H1 (cell line): ENCODE measurements at regions not wholly inside any gene's neighbourhood (a gene's known extent, or its start where the extent isn't known, plus 50 kb on each side); places are given as distances from the start of the nearest gene placed in this dataset.

Experiments
- CTCF ChIA-PET: fragments of 300-600 bp; sonication (Branson Sonifier 250); formaldehyde crosslinking; loops from one replicate; lab custom pipeline; 2021; ENCODE audit not compliant: partially characterized antibody; lab: Charles Lee
- POLR2A ChIA-PET: fragments of 300-600 bp; sonication (Branson Sonifier 250); formaldehyde crosslinking; loops from one replicate; lab custom pipeline; 2021; ENCODE audit warnings: inconsistent platforms; ENCODE audit not compliant: partially characterized antibody; lab: Charles Lee
- DNase-seq, 2 experiments: peaks; one replicate each; pipeline versions ENCODE4 v3.0.0 to v3.0.0-alpha.2; 2010 to 2022; ENCODE audit warnings: low spot score in 2 of 2, low read depth in 1 of 2, mixed read lengths in 1 of 2
- FAIRE-seq: peaks from 2 replicates; lab custom pipeline; 2011; peaks lifted over from hg19 to GRCh38; lab: Jason Lieb, UNC
- H2AFZ ChIP-seq: 2 replicates; pipeline ENCODE4 v1.8.1; 2012; ENCODE audit warnings: low read length, inconsistent platforms
- H2AK5ac ChIP-seq: 2 replicates; pipeline ENCODE4 v1.6.1; 2013; ENCODE audit warnings: low read depth, low read length
- H2BK120ac ChIP-seq: replicated peaks from 2 replicates; pipeline ENCODE3; 2013; ENCODE audit warnings: low read depth, low read length, inconsistent platforms
- H2BK12ac ChIP-seq: 2 replicates; pipeline ENCODE4 v1.6.1; 2013; ENCODE audit warnings: low read depth, low read length
- H2BK15ac ChIP-seq: 2 replicates; pipeline ENCODE4 v1.6.1; 2013; ENCODE audit warnings: low read length
- H2BK20ac ChIP-seq: 2 replicates; pipeline ENCODE4 v1.6.1; 2013; ENCODE audit warnings: low read length
- H2BK5ac ChIP-seq: 2 replicates; pipeline ENCODE4 v1.6.1; 2013; ENCODE audit warnings: low read depth, low read length
- H3K14ac ChIP-seq: 2 replicates; pipeline ENCODE4 v1.6.1; 2013; ENCODE audit warnings: inconsistent platforms; ENCODE audit not compliant: insufficient read length
- H3K18ac ChIP-seq: 2 replicates; pipeline ENCODE4 v1.6.1; 2013; ENCODE audit warnings: low read length; ENCODE audit errors: extremely low read depth
- H3K23ac ChIP-seq: 2 replicates; pipeline ENCODE4 v1.6.1; 2013; ENCODE audit warnings: inconsistent platforms; ENCODE audit not compliant: insufficient read length
- H3K23me2 ChIP-seq: 2 replicates; pipeline ENCODE4 v1.6.1; 2013; ENCODE audit warnings: low read depth, low read length
- H3K27ac ChIP-seq: 2 replicates; pipeline ENCODE4 v1.6.1; 2011; ENCODE audit warnings: low read depth, low read length, inconsistent platforms
- H3K27me3 ChIP-seq, 4 experiments: replicated peaks in 1 of 4; 1 replicate in 1 of 4; 2 replicates in 3 of 4; pipeline versions ENCODE4 v1.6.1 to v1.8.1; 2011 to 2013; ENCODE audit warnings: low read length in 3 of 4, mild to moderate bottlenecking in 3 of 4, inconsistent platforms in 2 of 4, mixed read lengths in 2 of 4, moderate library complexity in 1 of 4; ENCODE audit not compliant: control insufficient read depth in 3 of 4, insufficient read depth in 3 of 4; ENCODE audit errors: extremely low read depth in 1 of 4
- H3K36me3 ChIP-seq, 4 experiments: 2 replicates each; pipeline versions ENCODE4 v1.6.1 to v1.8.1; 2011 to 2013; ENCODE audit warnings: mild to moderate bottlenecking in 4 of 4, low read length in 3 of 4, moderate library complexity in 2 of 4, control low read depth in 1 of 4, inconsistent platforms in 1 of 4; ENCODE audit not compliant: insufficient read depth in 4 of 4, control insufficient read depth in 2 of 4
- H3K4ac ChIP-seq: replicated peaks from 2 replicates; pipeline ENCODE3; 2013; ENCODE audit warnings: low read length, low read depth, mixed read lengths, inconsistent platforms; ENCODE audit not compliant: insufficient read length
- H3K4me1 ChIP-seq, 4 experiments: replicated peaks in 1 of 4; 1 replicate in 1 of 4; 2 replicates in 3 of 4; pipeline versions ENCODE4 v1.6.1 to v1.8.1; 2011 to 2013; ENCODE audit warnings: low read length in 3 of 4, inconsistent platforms in 2 of 4, mixed read lengths in 1 of 4; ENCODE audit not compliant: insufficient read depth in 4 of 4, control insufficient read depth in 3 of 4
- H3K4me2 ChIP-seq, 2 experiments: 2 replicates each; pipeline versions ENCODE4 v1.6.1 to v1.8.1; 2011 to 2013; ENCODE audit warnings: low read depth in 2 of 2, low read length in 2 of 2, control low read depth in 1 of 2, inconsistent platforms in 1 of 2, mild to moderate bottlenecking in 1 of 2; ENCODE audit not compliant: insufficient read depth in 1 of 2
- H3K4me3 ChIP-seq, 4 experiments: fragments of 200-600, 300-600 bp in 1 of 4; sonication (generic), shearing (Covaris generic), sonication (Bioruptor Twin) in 1 of 4; 2 replicates each; pipeline versions ENCODE4 v1.5.1 to v1.8.1; 2011 to 2016; ENCODE audit warnings: low read length in 4 of 4, low read depth in 3 of 4, control low read depth in 2 of 4, inconsistent platforms in 2 of 4, mild to moderate bottlenecking in 2 of 4, mixed read lengths in 1 of 4, moderate library complexity in 1 of 4; ENCODE audit not compliant: insufficient read depth in 2 of 4; ENCODE audit errors: extremely low read depth in 1 of 4
- H3K56ac ChIP-seq: replicated peaks from 2 replicates; pipeline ENCODE3; 2013; ENCODE audit warnings: low read depth, mild to moderate bottlenecking, mixed read lengths, low read length, inconsistent platforms; ENCODE audit not compliant: insufficient read length
- H3K79me1 ChIP-seq: 2 replicates; pipeline ENCODE4 v1.6.1; 2013; ENCODE audit warnings: low read depth, low read length, control low read depth
- H3K79me2 ChIP-seq, 2 experiments: 2 replicates each; pipeline versions ENCODE4 v1.6.1 to v1.8.1; 2012 to 2013; ENCODE audit warnings: low read length in 2 of 2, mild to moderate bottlenecking in 2 of 2, inconsistent platforms in 1 of 2; ENCODE audit not compliant: insufficient read depth in 2 of 2, control insufficient read depth in 1 of 2
- H3K9ac ChIP-seq, 4 experiments: replicated peaks in 1 of 4; 1 replicate in 1 of 4; 2 replicates in 3 of 4; pipeline versions ENCODE4 v1.6.1 to v1.8.1; 2011 to 2013; ENCODE audit warnings: low read depth in 3 of 4, low read length in 3 of 4, control low read depth in 2 of 4, mild to moderate bottlenecking in 2 of 4, moderate library complexity in 2 of 4, inconsistent platforms in 1 of 4; ENCODE audit errors: extremely low read depth in 1 of 4
- H3K9me3 ChIP-seq, 2 experiments: 2 replicates each; pipeline versions ENCODE4 v1.6.1 to v1.8.1; 2012 to 2013; ENCODE audit warnings: mild to moderate bottlenecking in 2 of 2, moderate library complexity in 2 of 2, control low read depth in 1 of 2, inconsistent platforms in 1 of 2, low read depth in 1 of 2, low read length in 1 of 2, mixed read lengths in 1 of 2; ENCODE audit not compliant: insufficient read depth in 2 of 2
- H4K20me1 ChIP-seq, 2 experiments: replicated peaks in 1 of 2; 2 replicates each; pipeline versions ENCODE3 to v1.8.1; 2011 to 2013; ENCODE audit warnings: inconsistent platforms in 2 of 2, low read length in 2 of 2, mild to moderate bottlenecking in 1 of 2; ENCODE audit not compliant: insufficient read depth in 2 of 2, control insufficient read depth in 1 of 2
- H4K5ac ChIP-seq: 2 replicates; pipeline ENCODE4 v1.6.1; 2013; ENCODE audit warnings: low read length, low read depth, mixed read lengths, inconsistent platforms; ENCODE audit not compliant: insufficient read length
- H4K8ac ChIP-seq: 2 replicates; pipeline ENCODE4 v1.8.0; 2013; ENCODE audit warnings: mild to moderate bottlenecking, moderate library complexity, low read length, inconsistent platforms; ENCODE audit not compliant: insufficient read depth; ENCODE audit errors: extremely low read depth
- H4K91ac ChIP-seq: replicated peaks from 2 replicates; pipeline ENCODE3; 2013; ENCODE audit warnings: low read length, mixed read lengths, inconsistent platforms; ENCODE audit not compliant: insufficient read length
- CHD2 ChIP-seq: IDR thresholded peaks from 2 replicates; pipeline ENCODE4 v1.6.1; 2012; ENCODE audit warnings: low read length, improper control_type of control experiment
- CREB1 ChIP-seq: IDR thresholded peaks from 2 replicates; pipeline ENCODE4 v1.6.1; 2012; ENCODE audit warnings: inconsistent platforms
- FOSL1 ChIP-seq: IDR thresholded peaks from 2 replicates; pipeline ENCODE4 v1.6.1; 2011; ENCODE audit warnings: mild to moderate bottlenecking, low read depth, low read length, moderate library complexity; ENCODE audit not compliant: insufficient read depth
- GABPA ChIP-seq: IDR thresholded peaks from 2 replicates; pipeline ENCODE4 v1.6.1; 2011; ENCODE audit warnings: mild to moderate bottlenecking, low read length, moderate library complexity, borderline replicate concordance; ENCODE audit not compliant: insufficient read depth
- JUN ChIP-seq: IDR thresholded peaks from 2 replicates; pipeline ENCODE4 v1.6.1; 2011; ENCODE audit warnings: low read depth, mild to moderate bottlenecking, improper control_type of control experiment, low read length
- KDM4A ChIP-seq: IDR thresholded peaks from one replicate; pipeline ENCODE4 v1.7.1; 2012; ENCODE audit warnings: low read depth, mild to moderate bottlenecking, moderate library complexity, low read length, inconsistent platforms; ENCODE audit not compliant: severe bottlenecking
- RAD21 ChIP-seq, 2 experiments: IDR thresholded peaks in 1 of 2; conservative IDR thresholded peaks in 1 of 2; 2 replicates each; pipeline ENCODE4 v1.6.1; 2011; ENCODE audit warnings: low read depth in 2 of 2, low read length in 2 of 2, improper control_type of control experiment in 1 of 2, inconsistent platforms in 1 of 2, mild to moderate bottlenecking in 1 of 2, moderate library complexity in 1 of 2
- RFX5 ChIP-seq: IDR thresholded peaks from 2 replicates; pipeline ENCODE4 v1.6.1; 2011; ENCODE audit warnings: low read depth, low read length, improper control_type of control experiment, borderline replicate concordance
- RNF2 ChIP-seq: fragments of 200-900, 300-1000 bp; sonication (generic); IDR thresholded peaks from 2 replicates; pipeline ENCODE4 v1.7.1; 2016; ENCODE audit warnings: borderline replicate concordance, low read depth, mild to moderate bottlenecking, antibody characterized with exemption, low read length; ENCODE audit not compliant: poor library complexity, severe bottlenecking; ENCODE audit errors: missing control alignments
- SIX5 ChIP-seq: IDR thresholded peaks from 2 replicates; pipeline ENCODE4 v1.6.1; 2011; ENCODE audit warnings: mild to moderate bottlenecking, low read depth, low read length
- SRF ChIP-seq: IDR thresholded peaks from 2 replicates; pipeline ENCODE4 v1.6.1; 2011; ENCODE audit warnings: mild to moderate bottlenecking, low read depth, low read length, moderate library complexity
- WGBS, 2 experiments: shearing (Covaris generic) in 1 of 2; methylation state at CpG; one replicate each; pipeline versions ENCODE4 v1.1.6 to v1.1.7; 2013 to 2015; ENCODE audit warnings: low lambda C conversion rate in 2 of 2, mixed read lengths in 2 of 2, inconsistent platforms in 1 of 2, low coverage in 1 of 2, missing lambda C conversion rate in 1 of 2; ENCODE audit not compliant: insufficient replicate concordance in 2 of 2, insufficient coverage in 1 of 2, insufficient read length in 1 of 2; ENCODE audit errors: extremely low coverage in 1 of 2, missing lambda C conversion rate in 1 of 2; 5-methylcytosine and 5-hydroxymethylcytosine counted together
- TF ChIP-seq, protein P1 (sequence below): IDR thresholded peaks from 2 replicates; pipeline ENCODE4 v1.6.1; 2012; ENCODE audit warnings: inconsistent platforms
- TF ChIP-seq, protein P2 (sequence below): IDR thresholded peaks from 2 replicates; pipeline ENCODE4 v1.6.1; 2012; ENCODE audit warnings: low read length, inconsistent platforms

DNA sequence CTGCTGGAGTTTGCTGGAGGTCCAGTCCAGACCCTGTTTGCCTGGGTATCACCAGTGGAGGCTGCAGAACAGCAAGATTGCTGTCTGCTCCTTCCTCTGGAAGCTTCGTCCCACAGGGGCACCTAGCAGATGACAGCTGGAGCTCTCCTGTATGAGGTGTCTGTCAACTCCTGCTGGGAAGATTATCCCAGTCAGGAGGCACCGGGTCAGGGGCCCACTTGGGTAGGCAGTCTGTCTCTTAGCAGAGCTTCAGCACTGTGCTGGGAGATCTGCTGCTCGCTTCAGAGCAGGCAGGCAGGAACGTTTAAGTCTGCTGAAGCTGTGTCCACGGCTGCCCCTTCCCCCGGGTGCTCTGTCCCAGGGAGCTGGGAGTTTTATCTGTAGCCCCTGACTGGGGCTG is 96.8 kb upstream of the SLC35F1 start:
- H3K14ac ChIP-seq, result no peak overlapping the region
- H2BK15ac ChIP-seq, result no peak overlapping the region
- H3K4me2 ChIP-seq, result no peak overlapping the region
- H2BK12ac ChIP-seq, result no peak overlapping the region
- H3K36me3 ChIP-seq, result no peaks in the 10 kb centered on the region
- no peaks in the 10 kb centered on the region for H3K4me1 ChIP-seq
- POLR2A ChIA-PET, result no interaction called here
- no peak overlapping the region for H4K8ac ChIP-seq
- H3K9me3 ChIP-seq, result no peaks in the 10 kb centered on the region
- no peak overlapping the region for H2AK5ac ChIP-seq
- no peak overlapping the region for H2BK20ac ChIP-seq
- H3K9ac ChIP-seq, result no peak overlapping the region
- no peak overlapping the region for H2AFZ ChIP-seq
- H2BK5ac ChIP-seq, result no peak overlapping the region
- no peak overlapping the region for H4K91ac ChIP-seq
- FAIRE-seq (no peak), DNase-seq (no peak)
- CTCF ChIA-PET, result interaction anchor here (0.6 to 1.5 kb wide), 2 partner anchors 16 to 409 kb away, joined by 3 to 4 read pairs; no protein-coding TSS in a partner anchor
- H3K23me2 ChIP-seq, result no peaks in the 10 kb centered on the region
- no peaks in the 10 kb centered on the region for H3K27me3 ChIP-seq
- no peak overlapping the region for H3K4ac ChIP-seq
- no peak overlapping the region for H3K23ac ChIP-seq
- no peaks in the 10 kb centered on the region for H4K20me1 ChIP-seq
- no peak overlapping the region for H2BK120ac ChIP-seq
- no peak overlapping the region for H3K27ac ChIP-seq
- H4K5ac ChIP-seq, result no peak overlapping the region
- 81% methylated on average over 6 of the region's 6 CpGs; no CpG with 5 or more reads in 1 of the 2 experiments for WGBS, 2 experiments
- no peaks in the 10 kb centered on the region for H3K79me1 ChIP-seq
- no peaks in the 10 kb centered on the region for H3K79me2 ChIP-seq
- no peak overlapping the region for H3K18ac ChIP-seq
- no peak overlapping the region for H3K56ac ChIP-seq
- no peak overlapping the region for H3K4me3 ChIP-seq
- no peak for TF ChIP-seq KDM4A
- TF ChIP-seq SIX5, result no peak
- no peak for TF ChIP-seq RAD21 (IDR thresholded peaks at IDR 0.05 in 1 of 2, conservative IDR thresholded peaks at IDR 0.05 in 1 of 2; ENCODE audit: low read depth in 2 of 2, low read length in 2 of 2)
- no peak for TF ChIP-seq CHD2
- no peak for TF ChIP-seq SRF
- TF ChIP-seq CREB1, result no peak
- TF ChIP-seq RFX5, result no peak
- no peak for TF ChIP-seq RNF2
- TF ChIP-seq, protein P1, sequence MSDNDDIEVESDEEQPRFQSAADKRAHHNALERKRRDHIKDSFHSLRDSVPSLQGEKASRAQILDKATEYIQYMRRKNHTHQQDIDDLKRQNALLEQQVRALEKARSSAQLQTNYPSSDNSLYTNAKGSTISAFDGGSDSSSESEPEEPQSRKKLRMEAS, result no peak
- TF ChIP-seq GABPA, result no peak
- TF ChIP-seq, protein P2, sequence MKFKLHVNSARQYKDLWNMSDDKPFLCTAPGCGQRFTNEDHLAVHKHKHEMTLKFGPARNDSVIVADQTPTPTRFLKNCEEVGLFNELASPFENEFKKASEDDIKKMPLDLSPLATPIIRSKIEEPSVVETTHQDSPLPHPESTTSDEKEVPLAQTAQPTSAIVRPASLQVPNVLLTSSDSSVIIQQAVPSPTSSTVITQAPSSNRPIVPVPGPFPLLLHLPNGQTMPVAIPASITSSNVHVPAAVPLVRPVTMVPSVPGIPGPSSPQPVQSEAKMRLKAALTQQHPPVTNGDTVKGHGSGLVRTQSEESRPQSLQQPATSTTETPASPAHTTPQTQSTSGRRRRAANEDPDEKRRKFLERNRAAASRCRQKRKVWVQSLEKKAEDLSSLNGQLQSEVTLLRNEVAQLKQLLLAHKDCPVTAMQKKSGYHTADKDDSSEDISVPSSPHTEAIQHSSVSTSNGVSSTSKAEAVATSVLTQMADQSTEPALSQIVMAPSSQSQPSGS, result no peak
- TF ChIP-seq FOSL1, result no peak
- no peak for TF ChIP-seq JUN
